ENCODE measurements at regions not wholly inside any gene's neighbourhood (a gene's known extent, or its start where the extent isn't known, plus 50 kb on each side); places are given as distances from the start of the nearest gene placed in this dataset.

DNA sequence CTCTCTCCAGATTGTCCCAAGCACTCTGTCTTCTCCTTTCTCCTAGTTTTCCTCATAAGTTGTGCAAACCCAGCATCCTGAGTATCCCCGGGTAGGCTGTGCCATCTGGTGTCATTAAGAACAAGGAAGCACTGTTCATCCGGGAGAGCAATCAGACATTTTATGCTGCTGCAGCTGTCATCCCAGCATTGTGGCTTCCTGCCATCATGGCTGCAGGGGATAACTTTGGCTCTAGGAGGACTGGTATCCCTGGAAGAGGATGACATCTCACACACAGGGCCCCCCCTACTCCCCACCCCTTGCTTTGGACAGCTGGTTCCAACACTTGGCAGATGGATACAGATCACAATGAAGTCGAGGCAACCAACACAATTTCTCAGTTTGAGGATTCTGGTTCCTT lies 1195.1 kb upstream of the MAP3K7 start:
- TF ChIP-seq SUZ12 (IDR thresholded peaks at IDR 0.05; ENCODE audit: unreplicated experiment) (no peak), ZNF274 (IDR thresholded peaks at IDR 0.05; ENCODE audit: insufficient read depth, insufficient read length) (no peak), POLR2AphosphoS2 (IDR thresholded peaks at IDR 0.05; ENCODE audit: low read depth, low read length) (no peak), RBBP5 (conservative IDR thresholded peaks at IDR 0.05) (no peak), STAT1 (conservative IDR thresholded peaks at IDR 0.05) (no peak), YY1 (IDR thresholded peaks at IDR 0.05; ENCODE audit: low read depth, low read length) (no peak), SMAD1 (IDR thresholded peaks at IDR 0.05; ENCODE audit: low read depth, partially characterized antibody) (no peak)
- TF ChIP-seq, protein P1, sequence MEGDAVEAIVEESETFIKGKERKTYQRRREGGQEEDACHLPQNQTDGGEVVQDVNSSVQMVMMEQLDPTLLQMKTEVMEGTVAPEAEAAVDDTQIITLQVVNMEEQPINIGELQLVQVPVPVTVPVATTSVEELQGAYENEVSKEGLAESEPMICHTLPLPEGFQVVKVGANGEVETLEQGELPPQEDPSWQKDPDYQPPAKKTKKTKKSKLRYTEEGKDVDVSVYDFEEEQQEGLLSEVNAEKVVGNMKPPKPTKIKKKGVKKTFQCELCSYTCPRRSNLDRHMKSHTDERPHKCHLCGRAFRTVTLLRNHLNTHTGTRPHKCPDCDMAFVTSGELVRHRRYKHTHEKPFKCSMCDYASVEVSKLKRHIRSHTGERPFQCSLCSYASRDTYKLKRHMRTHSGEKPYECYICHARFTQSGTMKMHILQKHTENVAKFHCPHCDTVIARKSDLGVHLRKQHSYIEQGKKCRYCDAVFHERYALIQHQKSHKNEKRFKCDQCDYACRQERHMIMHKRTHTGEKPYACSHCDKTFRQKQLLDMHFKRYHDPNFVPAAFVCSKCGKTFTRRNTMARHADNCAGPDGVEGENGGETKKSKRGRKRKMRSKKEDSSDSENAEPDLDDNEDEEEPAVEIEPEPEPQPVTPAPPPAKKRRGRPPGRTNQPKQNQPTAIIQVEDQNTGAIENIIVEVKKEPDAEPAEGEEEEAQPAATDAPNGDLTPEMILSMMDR (IDR thresholded peaks at IDR 0.05 in 2 of 3, conservative IDR thresholded peaks at IDR 0.05 in 1 of 3; ENCODE audit: control insufficient read depth in 2 of 3, extremely low read depth in 1 of 3, insufficient read depth in 1 of 3, low read depth in 3 of 3, low read length in 3 of 3) = no peak
- TF ChIP-seq, protein P2, sequence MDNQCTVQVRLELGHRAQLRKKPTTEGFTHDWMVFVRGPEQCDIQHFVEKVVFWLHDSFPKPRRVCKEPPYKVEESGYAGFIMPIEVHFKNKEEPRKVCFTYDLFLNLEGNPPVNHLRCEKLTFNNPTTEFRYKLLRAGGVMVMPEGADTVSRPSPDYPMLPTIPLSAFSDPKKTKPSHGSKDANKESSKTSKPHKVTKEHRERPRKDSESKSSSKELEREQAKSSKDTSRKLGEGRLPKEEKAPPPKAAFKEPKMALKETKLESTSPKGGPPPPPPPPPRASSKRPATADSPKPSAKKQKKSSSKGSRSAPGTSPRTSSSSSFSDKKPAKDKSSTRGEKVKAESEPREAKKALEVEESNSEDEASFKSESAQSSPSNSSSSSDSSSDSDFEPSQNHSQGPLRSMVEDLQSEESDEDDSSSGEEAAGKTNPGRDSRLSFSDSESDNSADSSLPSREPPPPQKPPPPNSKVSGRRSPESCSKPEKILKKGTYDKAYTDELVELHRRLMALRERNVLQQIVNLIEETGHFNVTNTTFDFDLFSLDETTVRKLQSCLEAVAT (IDR thresholded peaks at IDR 0.05) = no peak
- TF ChIP-seq, protein P3, sequence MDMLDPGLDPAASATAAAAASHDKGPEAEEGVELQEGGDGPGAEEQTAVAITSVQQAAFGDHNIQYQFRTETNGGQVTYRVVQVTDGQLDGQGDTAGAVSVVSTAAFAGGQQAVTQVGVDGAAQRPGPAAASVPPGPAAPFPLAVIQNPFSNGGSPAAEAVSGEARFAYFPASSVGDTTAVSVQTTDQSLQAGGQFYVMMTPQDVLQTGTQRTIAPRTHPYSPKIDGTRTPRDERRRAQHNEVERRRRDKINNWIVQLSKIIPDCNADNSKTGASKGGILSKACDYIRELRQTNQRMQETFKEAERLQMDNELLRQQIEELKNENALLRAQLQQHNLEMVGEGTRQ (IDR thresholded peaks at IDR 0.05; ENCODE audit: borderline replicate concordance, low read depth, low read length) = no peak
- TF ChIP-seq, protein P4, sequence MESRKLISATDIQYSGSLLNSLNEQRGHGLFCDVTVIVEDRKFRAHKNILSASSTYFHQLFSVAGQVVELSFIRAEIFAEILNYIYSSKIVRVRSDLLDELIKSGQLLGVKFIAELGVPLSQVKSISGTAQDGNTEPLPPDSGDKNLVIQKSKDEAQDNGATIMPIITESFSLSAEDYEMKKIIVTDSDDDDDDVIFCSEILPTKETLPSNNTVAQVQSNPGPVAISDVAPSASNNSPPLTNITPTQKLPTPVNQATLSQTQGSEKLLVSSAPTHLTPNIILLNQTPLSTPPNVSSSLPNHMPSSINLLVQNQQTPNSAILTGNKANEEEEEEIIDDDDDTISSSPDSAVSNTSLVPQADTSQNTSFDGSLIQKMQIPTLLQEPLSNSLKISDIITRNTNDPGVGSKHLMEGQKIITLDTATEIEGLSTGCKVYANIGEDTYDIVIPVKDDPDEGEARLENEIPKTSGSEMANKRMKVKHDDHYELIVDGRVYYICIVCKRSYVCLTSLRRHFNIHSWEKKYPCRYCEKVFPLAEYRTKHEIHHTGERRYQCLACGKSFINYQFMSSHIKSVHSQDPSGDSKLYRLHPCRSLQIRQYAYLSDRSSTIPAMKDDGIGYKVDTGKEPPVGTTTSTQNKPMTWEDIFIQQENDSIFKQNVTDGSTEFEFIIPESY (IDR thresholded peaks at IDR 0.05) = no peak

Data from GM12878 (cell line).